CD14-positive monocyte (primary cell): ENCODE measurements at regions not wholly inside any gene's neighbourhood (a gene's known extent, or its start where the extent isn't known, plus 50 kb on each side); places are given as distances from the start of the nearest gene placed in this dataset.

Source experiments
- DNase-seq, 3 donors: peaks; one replicate each; pipeline ENCODE4 v3.0.0-alpha.2; 2011 to 2022
- H2AFZ ChIP-seq: 2 replicates; pipeline ENCODE4 v1.6.0; 2012; ENCODE audit warnings: mild to moderate bottlenecking, low read depth, low read length, inconsistent platforms; ENCODE audit not compliant: insufficient read depth, poor library complexity, severe bottlenecking
- H3K27ac ChIP-seq, 2 donors: 1 replicate in 1 of 2; 2 replicates in 1 of 2; pipeline ENCODE4 v1.5.1; 2012 to 2013; ENCODE audit warnings: low read length in 2 of 2, control low read depth in 1 of 2, inconsistent platforms in 1 of 2, low read depth in 1 of 2, mild to moderate bottlenecking in 1 of 2
- H3K27me3 ChIP-seq, 2 donors: one replicate each; pipeline versions ENCODE4 v1.6.0 to v1.6.1; 2011 to 2013; ENCODE audit warnings: low read length in 2 of 2; ENCODE audit not compliant: control insufficient read depth in 2 of 2, insufficient read depth in 2 of 2
- H3K36me3 ChIP-seq, 2 donors: replicated peaks in 1 of 2; 1 replicate in 1 of 2; 2 replicates in 1 of 2; pipeline versions ENCODE4 v1.5.1 to v1.6.1; 2012 to 2013; ENCODE audit warnings: low read length in 2 of 2, control low read depth in 1 of 2, inconsistent platforms in 1 of 2, mild to moderate bottlenecking in 1 of 2; ENCODE audit not compliant: insufficient read depth in 2 of 2, control insufficient read depth in 1 of 2
- H3K4me1 ChIP-seq, 2 donors: 1 replicate in 1 of 2; 2 replicates in 1 of 2; pipeline versions ENCODE4 v1.5.1 to v1.6.1; 2012 to 2013; ENCODE audit warnings: low read length in 2 of 2, control low read depth in 1 of 2, inconsistent platforms in 1 of 2, mild to moderate bottlenecking in 1 of 2, moderate library complexity in 1 of 2; ENCODE audit not compliant: insufficient read depth in 2 of 2, control insufficient read depth in 1 of 2
- H3K4me2 ChIP-seq: replicated peaks from 2 replicates; pipeline ENCODE3; 2012; ENCODE audit warnings: low read length, moderate library complexity, mild to moderate bottlenecking; ENCODE audit not compliant: poor library complexity, severe bottlenecking; ENCODE audit errors: extremely low read depth
- H3K4me3 ChIP-seq, 3 experiments: fragments of 200-600 bp in 1 of 3; sonication (generic) in 1 of 3; replicated peaks in 1 of 3; 1 replicate in 2 of 3; 2 replicates in 1 of 3; pipeline ENCODE4 v1.5.1; 2011 to 2013; ENCODE audit warnings: low read length in 3 of 3, mild to moderate bottlenecking in 3 of 3, control low read depth in 2 of 3, low read depth in 2 of 3, inconsistent platforms in 1 of 3, moderate library complexity in 1 of 3
- H3K79me2 ChIP-seq: 2 replicates; pipeline ENCODE4 v1.6.0; 2012; ENCODE audit warnings: mild to moderate bottlenecking, control low read depth, inconsistent platforms, low read length, moderate library complexity; ENCODE audit not compliant: insufficient read depth
- H3K9ac ChIP-seq: 2 replicates; pipeline ENCODE4 v1.6.0; 2017; ENCODE audit warnings: low read length, mild to moderate bottlenecking; ENCODE audit not compliant: insufficient read depth, poor library complexity, severe bottlenecking
- H3K9me3 ChIP-seq, 2 donors: replicated peaks in 1 of 2; 1 replicate in 1 of 2; 2 replicates in 1 of 2; pipeline versions ENCODE4 v1.5.1 to v1.6.1; 2012 to 2013; ENCODE audit warnings: low read length in 2 of 2, control low read depth in 1 of 2; ENCODE audit not compliant: control insufficient read depth in 1 of 2, insufficient read depth in 1 of 2
- H4K20me1 ChIP-seq: 2 replicates; pipeline ENCODE4 v1.6.0; 2012; ENCODE audit warnings: mild to moderate bottlenecking, low read length, control low read depth, moderate library complexity; ENCODE audit not compliant: insufficient read depth
- H3K27ac Mint-ChIP-seq, 7 donors: one replicate each; pipeline ENCODE4 v1.8.0; 2020; ENCODE audit warnings: mild to moderate bottlenecking in 7 of 7, mixed read lengths in 7 of 7, moderate library complexity in 6 of 7, inconsistent platforms in 2 of 7
- H3K27me3 Mint-ChIP-seq, 3 donors: one replicate each; pipeline ENCODE4 v1.8.0; 2021 to 2022; ENCODE audit warnings: low read depth in 3 of 3, mild to moderate bottlenecking in 3 of 3, mixed read lengths in 3 of 3, moderate library complexity in 3 of 3, inconsistent platforms in 1 of 3
- H3K36me3 Mint-ChIP-seq, 2 donors: one replicate each; pipeline ENCODE4 v1.8.0; 2020; ENCODE audit warnings: mixed read lengths in 2 of 2, inconsistent platforms in 1 of 2, mild to moderate bottlenecking in 1 of 2
- H3K4me1 Mint-ChIP-seq: one replicate; pipeline ENCODE4 v1.8.0; 2020; ENCODE audit warnings: mild to moderate bottlenecking, mixed read lengths
- H3K4me3 Mint-ChIP-seq, 2 donors: one replicate each; pipeline ENCODE4 v1.8.0; 2020; ENCODE audit warnings: mild to moderate bottlenecking in 2 of 2, mixed read lengths in 2 of 2, moderate library complexity in 1 of 2
- H3K9me3 Mint-ChIP-seq, 7 donors: one replicate each; pipeline ENCODE4 v1.8.0; 2020 to 2022; ENCODE audit warnings: mixed read lengths in 7 of 7, mild to moderate bottlenecking in 6 of 7, moderate library complexity in 6 of 7, inconsistent platforms in 2 of 7
- WGBS: methylation state at CpG from one replicate; pipeline ENCODE4 v1.1.5; 2013; ENCODE audit warnings: missing lambda C conversion rate; ENCODE audit not compliant: insufficient coverage; 5-methylcytosine and 5-hydroxymethylcytosine counted together
- intact Hi-C, 2 donors: fragments of 100-400 bp; cut with micrococcal nuclease; formaldehyde crosslinking; loops; one replicate each; pipeline versions ENCODE4 v1.15.0 to v1.15.1; 2023
- TF ChIP-seq, protein P1 (sequence below): fragments of 200-600 bp; IDR thresholded peaks from one replicate; pipeline ENCODE4 v1.8.0; 2022; ENCODE audit warnings: antibody characterized with exemption, mild to moderate bottlenecking

DNA sequence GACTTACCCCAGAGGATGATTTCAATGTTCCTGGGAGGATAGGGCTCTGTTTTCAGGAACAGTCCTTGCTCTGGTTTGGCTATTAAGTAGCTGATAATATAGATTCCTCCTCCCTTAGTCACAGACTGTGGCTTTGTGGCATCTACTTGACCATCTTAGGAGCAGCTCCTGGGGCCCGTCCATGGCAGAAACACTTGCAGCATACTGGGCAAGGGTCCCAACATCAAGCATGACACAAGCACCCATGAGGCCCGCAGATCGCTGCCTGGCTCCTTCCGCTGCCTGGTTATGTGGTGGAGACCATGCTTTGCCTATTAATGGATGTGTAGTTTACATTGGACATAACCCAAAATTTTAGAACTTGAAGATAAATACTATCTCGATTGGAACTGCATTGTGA, 170.1 kb downstream of the ICE1 start:
- no peaks in the 10 kb centered on the region for H3K4me1 Mint-ChIP-seq
- TF ChIP-seq, protein P1, sequence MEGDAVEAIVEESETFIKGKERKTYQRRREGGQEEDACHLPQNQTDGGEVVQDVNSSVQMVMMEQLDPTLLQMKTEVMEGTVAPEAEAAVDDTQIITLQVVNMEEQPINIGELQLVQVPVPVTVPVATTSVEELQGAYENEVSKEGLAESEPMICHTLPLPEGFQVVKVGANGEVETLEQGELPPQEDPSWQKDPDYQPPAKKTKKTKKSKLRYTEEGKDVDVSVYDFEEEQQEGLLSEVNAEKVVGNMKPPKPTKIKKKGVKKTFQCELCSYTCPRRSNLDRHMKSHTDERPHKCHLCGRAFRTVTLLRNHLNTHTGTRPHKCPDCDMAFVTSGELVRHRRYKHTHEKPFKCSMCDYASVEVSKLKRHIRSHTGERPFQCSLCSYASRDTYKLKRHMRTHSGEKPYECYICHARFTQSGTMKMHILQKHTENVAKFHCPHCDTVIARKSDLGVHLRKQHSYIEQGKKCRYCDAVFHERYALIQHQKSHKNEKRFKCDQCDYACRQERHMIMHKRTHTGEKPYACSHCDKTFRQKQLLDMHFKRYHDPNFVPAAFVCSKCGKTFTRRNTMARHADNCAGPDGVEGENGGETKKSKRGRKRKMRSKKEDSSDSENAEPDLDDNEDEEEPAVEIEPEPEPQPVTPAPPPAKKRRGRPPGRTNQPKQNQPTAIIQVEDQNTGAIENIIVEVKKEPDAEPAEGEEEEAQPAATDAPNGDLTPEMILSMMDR: no peak
- Histone ChIP-seq H3K27ac (no peak overlapping the region), H4K20me1 (no peaks in the 10 kb centered on the region), H2AFZ (no peak overlapping the region), H3K4me2 (no peak overlapping the region), H3K9ac (no peak overlapping the region), H3K4me1 (no peaks in the 10 kb centered on the region), H3K36me3 (no peaks in the 10 kb centered on the region), H3K27me3 (no peaks in the 10 kb centered on the region), H3K9me3 (peaks cover 0 to 8% of the 10 kb centered on the region in 2 donors), H3K4me3 (no peak overlapping the region), H3K79me2 (no peaks in the 10 kb centered on the region)
- intact Hi-C loops: no loop called here
- peaks cover 0 to 18% (median 3%) of the 10 kb centered on the region in 7 donors for H3K9me3 Mint-ChIP-seq
- WGBS: 80% methylated on average over 1 of the region's 5 CpGs
- no peak for DNase-seq
- H3K27me3 Mint-ChIP-seq: peaks cover 0 to 6% (median 0%) of the 10 kb centered on the region in 3 donors
- H3K4me3 Mint-ChIP-seq: no peak overlapping the region
- H3K36me3 Mint-ChIP-seq: no peaks in the 10 kb centered on the region
- no peak overlapping the region for H3K27ac Mint-ChIP-seq

DNA sequence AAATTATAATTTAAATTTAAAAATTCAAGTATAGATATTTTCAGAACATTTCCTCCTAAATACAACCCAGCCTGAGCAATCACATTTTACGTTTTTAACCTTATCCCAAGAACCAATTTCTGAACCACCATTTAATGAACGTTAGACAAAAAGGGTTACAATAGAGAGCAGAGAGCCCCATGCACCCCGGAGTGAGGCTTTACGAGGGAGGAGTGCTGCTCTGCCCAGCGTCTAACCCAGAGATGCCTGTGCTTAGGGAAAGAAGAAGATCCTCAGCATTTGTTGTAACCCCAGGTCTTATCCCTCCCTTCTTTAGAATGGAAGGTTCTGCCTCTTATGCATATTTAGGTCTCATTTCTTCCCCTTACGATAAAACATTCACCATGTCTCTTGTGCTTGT, 169.1 kb downstream of the ICE1 start:
- Mint-ChIP-seq H3K27ac (no peak overlapping the region), H3K27me3 (peaks cover 0 to 6% (median 0%) of the 10 kb centered on the region in 3 donors), H3K36me3 (no peaks in the 10 kb centered on the region), H3K4me3 (no peak overlapping the region), H3K9me3 (peaks cover 0 to 20% (median 3%) of the 10 kb centered on the region in 7 donors), H3K4me1 (no peaks in the 10 kb centered on the region)
- Histone ChIP-seq H3K4me2 (no peak overlapping the region), H3K4me3 (no peak overlapping the region), H4K20me1 (no peaks in the 10 kb centered on the region), H3K27ac (no peak overlapping the region), H3K27me3 (no peaks in the 10 kb centered on the region), H3K4me1 (no peaks in the 10 kb centered on the region), H3K9ac (no peak overlapping the region), H3K36me3 (no peaks in the 10 kb centered on the region), H3K79me2 (no peaks in the 10 kb centered on the region), H2AFZ (no peak overlapping the region), H3K9me3 (peaks cover 0 to 8% of the 10 kb centered on the region in 2 donors)
- 83% methylated on average over 3 of the region's 6 CpGs for WGBS
- DNase-seq: no peak
- intact Hi-C loops: no loop called here
- TF ChIP-seq, protein P1: no peak
